ENCODE measurements at regions not wholly inside any gene's neighbourhood (a gene's known extent, or its start where the extent isn't known, plus 50 kb on each side); places are given as distances from the start of the nearest gene placed in this dataset.
"Not testable (repeated sequence)": the region's sequence is repeated elsewhere in the genome, so short reads cannot be mapped to it uniquely, and the experiment has no call there.

- TF ChIP-seq GTF2F1 (IDR thresholded peaks at IDR 0.05; ENCODE audit: borderline replicate concordance, low read depth, low read length) (no peak), GABPA (IDR thresholded peaks at IDR 0.05; ENCODE audit: borderline replicate concordance, insufficient read depth, low read length) (no peak), NRF1 (IDR thresholded peaks at IDR 0.05; ENCODE audit: low read depth, low read length) (no peak), JUN (IDR thresholded peaks at IDR 0.05; ENCODE audit: low read depth, low read length) (no peak), HDAC6 (IDR thresholded peaks at IDR 0.05; ENCODE audit: low read depth, low read length) (no peak), CHD1 (IDR thresholded peaks at IDR 0.05; ENCODE audit: low read depth, low read length) (no peak), TAF1 (IDR thresholded peaks at IDR 0.05; ENCODE audit: low read depth, low read length) (no peak), POLR2AphosphoS5 (IDR thresholded peaks at IDR 0.05; ENCODE audit: low read depth, low read length) (no peak)
Observed at GRCh38 chr22:22368516-22368915, 123.9 kb downstream of the VPREB1 start (continued).

GRCh38 chr22:22369219-22369963 is 124.8 kb downstream of the VPREB1 start:
- H4K5ac ChIP-seq (ENCODE audit: insufficient read length, low read depth, low read length); H2BK12ac ChIP-seq (ENCODE audit: low read depth, low read length); H2BK20ac ChIP-seq (ENCODE audit: low read length); H3K79me1 ChIP-seq (ENCODE audit: low read depth, low read length); H3K9ac ChIP-seq (replicated peaks in 1 of 4; ENCODE audit: extremely low read depth in 1 of 4, low read depth in 3 of 4, low read length in 3 of 4); H3K9me3 ChIP-seq (ENCODE audit: insufficient read depth in 2 of 2, low read depth in 1 of 2, low read length in 1 of 2); H3K23ac ChIP-seq (ENCODE audit: insufficient read length); H2BK15ac ChIP-seq (ENCODE audit: low read length); H3K4me1 ChIP-seq (replicated peaks in 1 of 4; ENCODE audit: control insufficient read depth in 3 of 4, insufficient read depth in 4 of 4, low read length in 3 of 4); H4K20me1 ChIP-seq (replicated peaks in 1 of 2; ENCODE audit: control insufficient read depth in 1 of 2, insufficient read depth in 2 of 2, low read length in 2 of 2); H4K91ac ChIP-seq (replicated peaks; ENCODE audit: insufficient read length, low read length); H3K4ac ChIP-seq (replicated peaks; ENCODE audit: insufficient read length, low read depth, low read length); FAIRE-seq; H2BK120ac ChIP-seq (replicated peaks; ENCODE audit: low read depth, low read length); H3K36me3 ChIP-seq (ENCODE audit: control insufficient read depth in 2 of 4, insufficient read depth in 4 of 4, low read length in 3 of 4); DNase-seq (ENCODE audit: low read depth in 1 of 2, low spot score in 2 of 2); H3K23me2 ChIP-seq (ENCODE audit: low read depth, low read length); H3K27ac ChIP-seq (ENCODE audit: low read depth, low read length); POLR2A ChIA-PET (ENCODE audit: partially characterized antibody); H2BK5ac ChIP-seq (ENCODE audit: low read depth, low read length); H4K8ac ChIP-seq (ENCODE audit: extremely low read depth, insufficient read depth, low read length); H3K18ac ChIP-seq (ENCODE audit: extremely low read depth, low read length); H2AK5ac ChIP-seq (ENCODE audit: low read depth, low read length); H3K14ac ChIP-seq (ENCODE audit: insufficient read length); H3K4me3 ChIP-seq (ENCODE audit: extremely low read depth in 1 of 4, insufficient read depth in 2 of 4, low read depth in 3 of 4, low read length in 4 of 4); H2AFZ ChIP-seq (ENCODE audit: low read length); H3K56ac ChIP-seq (replicated peaks; ENCODE audit: insufficient read length, low read depth, low read length); H3K79me2 ChIP-seq (ENCODE audit: control insufficient read depth in 1 of 2, insufficient read depth in 2 of 2, low read length in 2 of 2); H3K4me2 ChIP-seq (ENCODE audit: insufficient read depth in 1 of 2, low read depth in 2 of 2, low read length in 2 of 2): not testable (repeated sequence)
- CTCF ChIA-PET (ENCODE audit: partially characterized antibody) = interaction anchor here (0.7 to 2.6 kb wide), 6 partner anchors 9 to 88 kb away, joined by 3 to 11 read pairs (median 6); no protein-coding TSS in a partner anchor
- peaks cover 76 to 100% (median 98%) of the 10 kb centered on the region in 4 experiments for H3K27me3 ChIP-seq (replicated peaks in 1 of 4; ENCODE audit: control insufficient read depth in 3 of 4, extremely low read depth in 1 of 4, insufficient read depth in 3 of 4, low read length in 3 of 4)
- 50% methylated on average over 2 of the region's 2 CpGs; no CpG with 5 or more reads in 1 of the 2 experiments for WGBS, 2 experiments (ENCODE audit: extremely low coverage in 1 of 2, insufficient coverage in 1 of 2, insufficient read length in 1 of 2, insufficient replicate concordance in 2 of 2, low coverage in 1 of 2, low lambda C conversion rate in 2 of 2, missing lambda C conversion rate in 1 of 2)

Data from H1 (cell line).